Neural progenitor cell (in vitro differentiated cells): ENCODE measurements at regions not wholly inside any gene's neighbourhood (a gene's known extent, or its start where the extent isn't known, plus 50 kb on each side); places are given as distances from the start of the nearest gene placed in this dataset.

Source experiments
- CTCF ChIP-seq: fragments of 200-600 bp; sonication (generic); IDR thresholded peaks from 2 replicates; pipeline ENCODE4 v1.5.1; 2017; ENCODE audit warnings: antibody characterized with exemption, mild to moderate bottlenecking
- EZH2 ChIP-seq: fragments of 200-600 bp; sonication (generic); IDR thresholded peaks from 2 replicates; pipeline ENCODE4 v1.6.1; 2017; ENCODE audit warnings: antibody characterized with exemption, mild to moderate bottlenecking, moderate library complexity
- EZH2phosphoT487 ChIP-seq: fragments of 200-600 bp; sonication (generic); IDR thresholded peaks from 2 replicates; pipeline ENCODE4 v1.6.1; 2017; ENCODE audit warnings: antibody characterized with exemption

GRCh38 chr22:47372111-47372581, 609.7 kb downstream of the TBC1D22A start:
- TF ChIP-seq CTCF = no peak
- no peak for TF ChIP-seq EZH2
- no peak for TF ChIP-seq EZH2phosphoT487
